Mucosa of gallbladder (tissue), 1 donor: ENCODE measurements at regions not wholly inside any gene's neighbourhood (a gene's known extent, or its start where the extent isn't known, plus 50 kb on each side); places are given as distances from the start of the nearest gene placed in this dataset.

Experiments used
- DNase-seq: peaks from one replicate; pipeline ENCODE4 v3.0.0-alpha.2; 2020; ENCODE audit warnings: low spot score
- donor health status: DM: no; HTN: no; CAD: no.

DNA sequence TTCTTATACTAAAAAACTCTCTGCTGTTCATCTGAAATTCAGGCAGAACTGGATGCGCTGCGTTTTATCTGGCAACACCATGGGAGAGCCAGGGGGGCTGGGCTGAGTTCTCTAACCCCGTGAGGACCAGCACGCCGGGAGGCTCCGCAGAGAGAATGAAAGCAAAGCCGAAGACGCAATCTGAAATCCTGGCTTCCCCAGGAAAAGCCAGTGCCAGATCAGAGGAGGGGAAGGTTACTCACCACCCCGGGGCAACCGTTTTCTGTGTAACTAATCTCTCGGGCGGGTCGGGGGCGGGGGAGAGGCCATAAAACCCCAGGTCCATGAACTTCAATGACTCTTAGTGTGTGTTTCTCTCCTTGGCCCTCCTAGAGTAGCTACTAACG is 99.4 kb downstream of the SHANK2 start:
- no peak for DNase-seq

DNA sequence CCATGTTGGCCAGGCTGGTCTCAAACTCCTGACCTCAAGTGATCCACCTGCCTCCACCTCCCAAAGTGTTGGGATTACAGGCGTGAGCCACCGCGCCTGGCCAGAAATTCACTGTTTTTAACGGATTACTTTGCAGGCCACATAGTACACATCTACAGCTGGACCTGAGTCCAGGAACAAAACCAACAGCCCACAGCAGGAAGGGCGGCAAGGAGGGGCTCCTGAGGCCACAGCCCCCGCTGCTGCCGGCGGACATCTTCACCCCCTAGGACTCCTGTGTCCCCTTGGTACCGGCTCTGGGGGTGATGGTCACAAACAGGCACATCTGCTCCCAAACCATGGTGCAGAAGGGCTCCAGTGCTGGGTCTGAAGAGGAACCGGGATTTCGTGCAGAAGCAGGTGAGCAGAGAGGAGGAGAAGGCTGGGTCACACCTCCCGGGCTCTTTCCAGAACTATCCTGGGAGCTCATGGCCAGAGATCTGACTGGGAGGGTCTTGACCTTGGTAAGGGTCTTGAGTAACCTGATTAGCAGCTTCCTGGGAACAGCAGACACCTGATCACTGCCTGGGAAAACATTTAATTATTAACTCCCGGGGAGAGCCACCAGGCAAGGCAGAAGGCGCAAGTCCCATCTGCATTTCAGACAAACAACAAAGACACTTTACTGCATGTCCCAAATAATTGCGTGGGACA is 99.9 kb downstream of the SHANK2 start:
- DNase-seq: peak; percentile 19

DNA sequence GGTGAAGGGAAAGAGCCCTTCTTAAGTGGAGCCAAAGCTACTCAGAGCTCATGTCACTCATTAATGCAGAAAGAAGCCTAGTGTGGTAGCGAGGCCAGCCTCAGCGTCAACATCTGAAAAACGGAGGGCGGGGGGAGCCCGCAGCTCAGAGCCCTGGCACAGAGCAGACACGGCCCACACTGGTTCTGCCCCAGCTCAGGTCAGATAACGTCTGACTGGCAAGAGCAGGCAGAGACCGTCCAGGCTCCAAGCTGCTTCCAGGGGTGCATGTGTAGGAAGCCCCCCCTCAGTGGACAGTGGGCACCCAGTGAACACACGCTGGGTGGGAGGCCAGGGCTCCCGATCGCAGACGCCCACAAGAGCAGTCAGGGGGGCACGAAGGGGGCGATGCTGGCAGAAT is 100.8 kb downstream of the SHANK2 start:
- no peak for DNase-seq

DNA sequence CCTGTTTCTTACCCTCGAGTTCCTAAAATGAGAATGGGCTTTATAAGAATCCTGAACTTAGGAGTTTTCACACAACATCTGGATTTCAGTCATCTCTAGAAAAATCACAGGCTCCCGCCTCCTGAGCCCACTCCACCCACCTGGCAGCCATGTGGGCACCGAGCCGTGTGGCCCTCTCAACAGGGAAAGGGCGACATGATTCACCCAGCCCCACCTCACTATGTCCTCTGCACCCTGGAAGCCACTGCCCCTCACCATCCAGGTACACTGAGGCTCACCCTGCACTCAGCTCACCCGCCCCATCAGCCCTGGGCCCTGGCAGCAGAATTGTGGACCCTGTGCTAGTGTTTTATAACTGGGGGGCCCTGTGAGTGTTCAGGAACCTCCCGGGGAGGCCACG is 101.5 kb downstream of the SHANK2 start:
- no peak for DNase-seq

DNA sequence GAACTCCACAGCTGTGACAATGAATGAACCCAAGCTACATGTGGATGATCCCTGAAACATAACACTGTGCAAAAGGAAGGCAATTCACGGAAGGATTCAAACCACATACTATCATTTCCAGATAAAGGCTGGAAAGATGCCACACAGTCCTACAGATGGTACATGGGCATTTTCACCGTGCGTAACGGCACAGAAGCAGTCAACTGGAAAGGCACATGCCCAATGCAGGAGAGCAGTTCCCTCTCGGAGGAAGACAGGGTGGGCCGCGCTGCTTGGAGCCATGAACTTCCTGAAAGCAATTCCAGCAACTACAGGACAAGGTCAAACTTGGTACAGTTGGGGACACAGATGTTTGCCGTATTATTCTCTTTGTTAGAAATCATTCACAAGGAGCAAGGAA is 103.7 kb downstream of the SHANK2 start:
- DNase-seq: no peak

DNA sequence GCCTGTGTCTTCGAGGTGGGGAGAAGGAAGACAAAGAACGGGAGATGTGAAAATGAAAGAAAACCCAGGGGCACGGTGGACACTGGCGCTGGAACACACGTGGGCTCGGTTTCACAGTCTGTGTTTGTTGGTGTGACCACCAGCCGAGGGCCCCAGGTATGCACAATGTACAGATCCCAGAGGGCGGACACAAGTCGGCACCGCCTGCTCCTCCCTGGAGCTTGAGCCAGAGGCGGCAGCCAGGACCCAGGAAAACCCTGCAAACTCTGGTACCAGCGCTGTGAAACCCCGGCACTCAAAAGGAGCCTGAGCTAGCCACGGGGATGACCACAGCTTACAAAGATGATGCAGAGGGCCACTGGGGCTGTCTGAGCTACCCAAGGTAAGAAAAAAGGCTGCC is 105.0 kb downstream of the SHANK2 start:
- no peak for DNase-seq

DNA sequence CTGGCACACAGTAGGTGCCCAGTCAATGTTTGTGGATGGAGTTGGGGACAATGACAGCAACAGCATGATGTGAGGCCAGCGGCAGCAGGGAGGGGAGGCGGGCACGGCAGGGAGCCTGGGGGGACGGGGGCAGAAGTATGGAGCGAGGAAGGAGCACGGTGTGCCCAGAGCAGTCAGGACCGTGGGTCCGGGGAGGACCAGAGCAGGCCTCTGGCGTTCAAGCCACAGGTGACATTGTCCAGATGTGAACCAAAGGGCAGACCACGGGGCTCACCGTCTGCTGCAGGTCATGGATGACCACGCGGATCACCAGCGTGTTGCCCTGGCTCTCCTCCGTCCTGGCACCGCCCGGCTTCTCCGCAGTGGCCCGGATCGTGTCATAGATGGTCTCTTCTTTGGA is 105.5 kb downstream of the SHANK2 start:
- DNase-seq: no peak

DNA sequence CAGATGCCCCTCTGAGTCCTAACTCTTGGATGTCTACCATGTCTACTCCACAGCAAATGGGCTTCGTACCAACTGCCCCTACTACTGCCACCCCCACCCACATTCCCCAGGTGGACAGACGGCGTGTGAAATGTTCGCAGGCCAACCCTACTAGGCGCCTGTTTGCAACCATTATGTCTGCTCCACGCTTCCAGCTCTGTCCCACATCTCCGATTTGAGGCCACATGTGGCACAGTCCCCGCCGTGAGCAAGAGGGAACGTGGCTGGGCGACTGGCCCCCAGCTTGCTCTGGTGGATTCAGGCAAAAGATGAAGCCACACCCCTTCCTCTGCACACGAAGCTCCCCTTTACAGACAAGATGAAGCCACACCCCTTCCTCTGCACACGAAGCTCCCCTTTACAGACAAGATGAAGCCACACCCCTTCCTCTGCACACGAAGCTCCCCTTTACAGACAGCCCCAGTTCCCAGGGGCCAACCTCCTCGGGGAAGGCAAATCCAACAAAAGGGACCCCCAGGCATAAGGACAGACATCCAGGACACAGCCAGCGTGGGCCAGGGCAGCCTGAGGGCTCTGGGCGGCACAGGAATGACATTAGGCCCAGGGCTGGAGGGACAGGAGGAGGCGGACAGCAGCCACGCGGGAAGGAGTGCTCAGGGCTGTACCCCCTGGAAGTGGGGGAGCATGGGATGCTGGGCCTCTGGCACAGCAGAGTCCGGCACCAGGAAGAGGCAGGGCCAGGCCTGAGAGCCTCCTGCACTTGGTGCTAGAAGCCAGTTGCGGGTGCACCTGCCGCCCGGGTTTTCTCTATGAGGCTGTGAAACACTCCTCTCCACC is 106.2 kb downstream of the SHANK2 start:
- DNase-seq: no peak

DNA sequence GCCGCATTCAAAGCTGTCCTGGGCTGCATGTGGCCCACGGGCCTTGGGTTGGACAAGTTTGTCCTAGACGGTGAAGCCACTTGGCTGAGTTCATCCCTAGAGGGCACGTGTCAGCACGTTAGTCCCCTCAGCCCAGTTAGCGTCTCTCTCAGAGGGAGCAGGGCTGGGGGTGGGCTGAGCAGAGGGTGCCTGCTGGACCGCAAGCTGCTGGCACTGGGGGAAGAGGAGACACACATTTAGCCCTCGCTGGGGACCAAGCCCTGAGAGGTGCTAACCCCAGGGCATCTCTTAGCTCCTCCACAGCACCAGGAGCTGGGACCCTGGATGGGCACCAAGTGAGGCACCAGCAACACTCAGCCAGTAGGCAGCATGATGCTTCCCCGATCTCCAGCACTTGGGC is 107.0 kb downstream of the SHANK2 start:
- DNase-seq: no peak

DNA sequence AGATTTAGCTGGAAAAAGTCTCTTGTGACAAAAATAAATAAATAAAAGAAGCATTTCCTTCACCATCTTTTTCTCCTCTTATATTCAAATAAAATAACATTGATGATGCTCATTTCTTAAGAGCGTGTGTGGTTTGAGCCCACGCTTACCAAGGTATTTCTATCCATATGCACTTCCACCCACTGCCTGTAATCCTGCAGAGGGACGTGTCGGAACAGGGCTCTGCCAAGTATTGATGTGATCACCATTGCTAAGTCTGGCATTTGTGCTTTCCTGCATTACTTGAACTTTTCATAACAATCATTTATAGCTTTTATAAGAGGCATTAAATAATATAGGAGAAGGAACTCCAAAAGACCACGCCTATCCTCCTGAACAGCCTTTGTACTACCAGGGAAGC is 107.6 kb downstream of the SHANK2 start:
- no peak for DNase-seq

DNA sequence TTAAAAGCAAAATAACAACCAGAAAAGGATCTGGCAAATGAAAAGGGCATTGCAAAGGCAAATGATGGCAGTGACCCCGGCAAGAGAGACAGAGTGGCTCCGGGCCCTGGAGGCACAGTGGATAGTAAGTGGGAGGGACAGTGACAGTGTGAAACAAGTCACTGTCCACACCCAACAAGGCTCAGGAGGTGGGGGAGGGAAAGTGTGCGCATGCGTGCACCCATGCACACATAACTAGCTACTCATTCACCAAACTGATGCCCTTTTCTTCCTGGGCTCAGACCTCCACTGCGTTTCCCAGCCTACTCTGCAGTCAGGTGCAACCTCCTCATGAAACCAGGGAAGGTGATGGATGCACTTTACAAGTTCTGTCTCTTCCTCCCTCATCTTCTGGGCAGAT is 108.4 kb downstream of the SHANK2 start:
- no peak for DNase-seq

DNA sequence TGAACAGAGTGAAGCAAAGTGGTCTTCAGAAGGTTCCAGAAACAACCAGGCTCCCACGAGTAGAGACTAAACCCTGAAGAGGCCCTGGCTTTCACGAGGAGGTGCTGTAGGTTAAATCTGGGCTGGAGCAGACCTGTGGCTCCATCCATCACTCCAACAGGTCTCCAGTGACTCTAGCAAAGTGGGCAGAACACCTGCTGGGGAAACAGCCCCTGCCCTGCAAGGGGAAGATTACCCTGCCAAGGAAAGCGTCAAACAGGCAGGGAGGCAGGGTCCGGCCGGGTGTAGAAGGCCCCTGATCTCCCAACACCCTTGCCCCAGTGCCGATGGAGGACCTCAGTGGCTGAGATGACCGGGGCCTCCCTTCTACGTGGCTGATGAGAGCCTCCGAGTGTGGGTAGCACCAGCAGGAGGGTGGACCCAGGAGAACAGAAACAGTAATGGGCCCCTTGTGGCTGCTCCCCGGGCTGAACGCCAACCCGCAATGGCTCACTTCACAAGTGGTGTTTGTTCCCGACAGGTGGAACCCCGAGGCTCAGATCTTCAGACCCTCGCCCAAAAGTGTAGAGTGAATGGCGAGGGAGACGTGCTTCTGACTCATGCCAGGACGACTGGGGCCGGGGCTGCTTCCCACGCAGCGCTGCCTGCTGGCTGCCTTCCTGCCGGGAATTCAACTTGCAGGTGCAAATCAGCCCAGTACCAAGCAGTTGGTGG is 112.0 kb downstream of the SHANK2 start:
- DNase-seq: no peak

DNA sequence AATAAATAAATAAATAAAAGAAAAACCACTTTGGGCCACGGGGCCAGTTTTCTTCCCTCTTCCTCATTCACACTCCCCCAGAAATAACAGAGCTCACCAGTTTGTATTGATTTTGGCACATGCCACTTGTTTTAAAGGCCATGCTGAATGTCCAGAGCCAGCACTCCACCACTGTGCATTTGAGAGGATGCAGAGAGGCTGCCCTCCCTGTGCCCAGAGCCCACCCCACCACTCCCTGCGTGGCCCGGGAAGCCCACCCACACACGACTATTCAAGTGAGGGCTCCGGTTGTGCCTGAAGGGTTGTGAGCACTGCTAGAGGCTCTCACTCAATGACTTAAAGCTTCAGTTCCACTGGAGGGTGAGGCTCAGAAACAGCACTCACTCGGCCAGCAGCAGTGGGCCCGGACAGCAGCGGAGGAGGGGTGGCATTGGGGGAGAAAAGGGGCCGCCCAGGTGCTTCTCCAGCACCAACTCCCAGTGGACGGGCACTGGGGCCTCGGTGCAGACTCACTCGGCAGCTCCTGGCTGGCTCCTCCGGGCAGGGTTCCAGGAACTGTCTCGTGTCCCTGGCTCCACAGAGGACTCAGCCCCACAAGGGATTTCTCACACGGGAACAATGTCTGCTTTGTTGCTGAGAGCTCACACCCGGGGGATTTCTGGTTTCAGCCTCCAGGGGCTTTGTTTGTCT is 112.7 kb downstream of the SHANK2 start:
- DNase-seq: peak; percentile 67

DNA sequence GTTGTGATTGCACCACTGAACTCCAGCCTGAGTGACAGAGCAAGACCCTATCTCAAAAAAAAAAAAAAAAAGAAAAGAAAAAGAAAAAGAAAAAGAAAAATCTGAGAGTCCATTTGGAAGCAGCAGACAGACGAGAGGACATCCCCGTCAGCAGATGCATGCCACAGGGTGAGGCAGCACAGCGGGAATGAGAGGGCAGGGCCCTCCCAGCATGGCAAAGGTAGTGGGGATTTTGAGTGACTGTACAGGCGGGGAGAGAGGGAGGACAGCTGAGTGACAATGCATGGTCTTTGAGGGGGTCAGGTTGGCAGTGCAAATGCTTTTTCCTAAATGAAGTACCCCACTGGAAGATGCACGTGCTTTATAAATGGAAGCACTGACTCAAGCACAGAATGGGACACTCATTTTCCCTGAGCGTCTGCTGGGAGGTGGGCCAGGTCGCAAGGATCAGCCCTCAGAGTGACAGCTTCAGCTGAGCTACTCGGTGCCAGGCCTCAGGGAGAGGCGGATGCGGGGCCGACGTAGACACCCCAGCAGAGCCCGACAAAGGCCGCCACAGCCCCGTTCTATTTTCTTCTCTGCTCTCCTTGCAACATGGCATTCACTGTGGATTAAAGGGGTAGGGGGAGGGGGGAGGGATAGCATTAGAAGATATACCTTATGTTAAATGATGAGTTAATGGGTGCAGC is 113.5 kb downstream of the SHANK2 start:
- DNase-seq: no peak

DNA sequence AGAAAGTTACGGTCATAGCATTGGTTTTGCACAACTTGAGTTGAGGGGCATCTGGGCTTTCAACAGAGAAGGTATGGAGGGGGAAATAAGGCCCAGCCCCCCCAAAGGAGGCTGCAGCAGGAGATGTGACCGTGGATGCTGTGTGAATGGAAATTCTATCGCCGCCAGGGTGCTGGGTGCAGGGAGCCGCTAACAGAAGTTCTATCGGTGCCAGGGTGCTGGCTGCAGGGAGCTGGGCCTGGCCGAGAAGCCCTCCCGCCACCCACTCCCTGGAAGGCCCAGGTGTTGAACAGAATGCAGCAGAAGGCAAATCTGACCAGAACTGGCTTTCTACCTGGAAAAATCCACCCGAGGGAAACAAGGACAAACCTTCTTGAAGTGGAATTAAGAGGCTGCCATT is 115.0 kb downstream of the SHANK2 start:
- DNase-seq: no peak

DNA sequence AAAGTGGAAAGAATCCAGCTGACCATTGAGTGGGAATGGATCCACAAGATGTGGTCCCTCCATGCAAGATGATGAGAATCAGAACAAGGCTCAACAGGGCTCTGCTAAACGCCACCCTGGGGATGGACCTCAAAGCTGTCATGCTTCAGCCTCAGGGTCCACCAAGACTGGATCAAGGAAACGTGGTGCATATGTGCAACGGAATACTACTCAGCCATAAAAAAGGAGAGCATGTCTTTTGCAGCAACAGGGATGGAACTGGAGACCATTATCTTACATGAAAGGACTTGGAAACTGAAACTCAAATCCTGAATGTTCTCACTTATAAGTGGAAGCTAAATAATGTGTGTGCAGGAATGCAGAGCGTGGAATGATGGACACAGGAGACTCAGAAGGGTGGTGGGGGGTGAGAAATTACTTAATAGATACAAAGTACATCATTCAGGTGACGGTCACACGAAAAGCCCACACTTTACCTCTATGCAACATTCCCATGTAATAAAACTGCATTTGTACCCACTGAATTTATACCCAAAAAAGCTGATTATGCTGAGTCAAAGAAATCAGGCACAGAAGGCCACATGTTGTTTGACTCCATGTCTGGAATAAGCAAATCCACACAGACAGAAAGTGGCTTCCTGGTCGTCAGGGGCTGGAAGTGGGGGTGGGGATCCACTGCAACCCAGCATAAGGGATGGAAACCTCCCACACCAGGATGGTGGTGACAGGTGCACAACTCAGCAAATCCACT is 116.1 kb downstream of the SHANK2 start:
- no peak for DNase-seq

DNA sequence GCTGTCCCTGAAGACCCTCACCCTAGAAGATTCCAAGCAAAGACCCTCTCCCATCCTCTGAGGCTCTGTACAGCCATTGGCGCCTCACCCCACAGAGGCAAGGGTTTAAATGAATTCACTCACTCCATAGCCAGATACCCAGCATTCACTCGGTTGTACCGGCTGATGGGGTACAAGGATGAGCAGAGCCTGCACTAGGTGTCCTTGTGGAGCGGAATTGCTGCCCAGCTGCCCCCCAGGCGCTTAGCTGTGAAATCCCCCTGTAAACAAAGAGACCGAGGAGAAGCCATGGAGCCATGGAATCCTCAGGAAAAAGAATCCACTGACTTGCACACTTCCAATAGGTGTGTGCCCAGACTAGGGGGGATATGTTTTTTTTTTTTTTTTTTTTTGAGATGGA is 117.3 kb downstream of the SHANK2 start:
- DNase-seq: no peak

DNA sequence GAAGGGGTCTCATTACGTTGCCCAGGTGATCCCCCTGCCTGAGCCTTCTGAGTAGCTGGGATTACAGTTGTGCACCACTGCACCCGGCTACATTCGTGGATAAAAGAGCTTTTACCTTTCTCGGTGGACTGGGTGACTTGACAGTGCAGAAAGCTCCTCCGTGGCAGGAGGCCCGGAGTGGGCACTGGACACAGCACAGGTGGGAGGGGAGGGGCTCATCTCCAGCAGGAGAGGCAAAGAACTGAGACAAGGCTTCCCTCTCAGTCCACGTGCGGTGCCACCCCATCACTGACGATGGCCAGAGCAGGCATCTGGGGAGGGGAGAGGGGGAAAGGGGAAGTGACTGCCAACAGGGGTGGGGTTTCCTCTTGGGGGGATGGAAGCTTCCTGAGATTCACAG is 118.4 kb downstream of the SHANK2 start:
- DNase-seq: no peak

DNA sequence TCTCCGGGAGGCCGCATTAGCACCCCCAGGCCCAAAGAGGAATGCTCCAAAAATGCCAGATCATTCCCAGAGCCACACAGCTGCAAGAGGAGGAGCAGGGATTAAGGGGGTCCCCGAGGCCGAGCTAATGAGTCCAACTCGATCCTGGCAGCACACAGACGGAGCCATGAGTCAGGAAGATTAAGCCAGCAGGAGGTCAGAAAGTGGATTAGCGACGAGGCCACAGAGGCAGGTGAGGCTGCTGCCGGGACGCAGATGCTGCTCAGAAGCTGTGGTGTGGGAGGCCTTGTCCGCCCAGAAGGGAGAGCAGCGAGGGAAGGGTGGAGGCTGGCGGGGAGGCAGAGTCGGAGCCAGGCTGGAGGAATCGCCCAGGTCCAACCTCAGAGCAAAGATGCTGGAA is 120.5 kb downstream of the SHANK2 start:
- no peak for DNase-seq

DNA sequence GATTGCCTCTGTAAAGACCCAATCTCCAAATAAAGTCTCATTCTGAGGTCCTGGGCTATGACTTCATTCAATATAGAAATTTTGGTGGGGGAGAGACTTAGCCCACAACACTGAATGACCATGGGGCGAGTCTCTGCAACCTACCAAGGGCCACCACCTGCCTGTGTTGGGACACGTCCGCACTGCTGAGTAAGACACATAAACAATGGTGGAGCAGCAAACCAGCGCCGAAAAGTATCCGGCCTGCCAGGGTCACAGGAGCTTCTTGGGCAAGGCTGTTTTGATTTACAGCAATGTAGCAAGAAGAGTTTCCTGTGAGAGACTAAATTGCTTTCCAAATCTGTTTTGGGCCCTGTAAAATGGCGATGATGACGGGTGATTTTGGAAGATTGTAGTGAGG is 122.3 kb downstream of the SHANK2 start:
- DNase-seq: no peak

DNA sequence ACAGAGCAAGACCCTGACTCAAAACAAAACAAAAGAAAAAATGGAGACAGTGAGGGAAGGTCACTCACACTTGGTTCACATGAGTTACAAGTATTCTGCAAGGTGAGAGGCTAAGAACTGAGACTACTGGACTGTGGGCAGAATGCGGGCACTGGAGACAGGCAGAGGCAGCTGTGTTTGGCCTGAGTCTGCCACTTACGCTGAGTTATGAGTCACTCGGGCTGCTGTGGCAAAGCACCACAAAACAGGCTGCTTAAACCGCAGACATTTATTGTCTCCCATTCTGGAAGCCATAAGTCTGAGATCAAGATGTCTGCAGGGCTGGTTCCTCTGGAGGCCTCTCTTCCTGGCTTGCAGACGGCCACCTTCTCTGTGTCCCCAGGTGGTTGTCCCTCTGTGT is 122.8 kb downstream of the SHANK2 start:
- DNase-seq: no peak
